GM23338 (cell line): ENCODE measurements at regions not wholly inside any gene's neighbourhood (a gene's known extent, or its start where the extent isn't known, plus 50 kb on each side); places are given as distances from the start of the nearest gene placed in this dataset.

Source experiments
- ATAC-seq: fragments of 200-7000 bp; cut with Tn5 transposase; 3 replicates; pipeline ENCODE4 v1.9.1; 2020
- DNase-seq: peaks from one replicate; pipeline ENCODE4 v3.0.0-alpha.2; 2015; ENCODE audit warnings: low spot score
- H2AFZ ChIP-seq: fragments of 200-600 bp; sonication (generic); 2 replicates; pipeline ENCODE4 v1.8.0; 2016; ENCODE audit warnings: antibody characterized with exemption, mild to moderate bottlenecking, moderate library complexity
- H3F3A ChIP-seq: fragments of 200-600 bp; sonication (generic); replicated peaks from 2 replicates; pipeline ENCODE4 v1.8.0; 2017; ENCODE audit warnings: antibody characterized with exemption, mixed run types, low read depth
- H3K27ac ChIP-seq: fragments of 200-600 bp; sonication (generic); 2 replicates; pipeline ENCODE4 v1.6.1; 2016; ENCODE audit warnings: low read depth
- H3K27me3 ChIP-seq: fragments of 200-600 bp; sonication (generic); 2 replicates; pipeline ENCODE4 v1.8.0; 2016; ENCODE audit warnings: mild to moderate bottlenecking, mixed run types, moderate library complexity; ENCODE audit not compliant: insufficient read depth
- H3K36me3 ChIP-seq: fragments of 200-600 bp; sonication (generic); 2 replicates; pipeline ENCODE4 v1.8.0; 2016; ENCODE audit warnings: mild to moderate bottlenecking; ENCODE audit not compliant: insufficient read depth
- H3K4me1 ChIP-seq: fragments of 200-600 bp; sonication (generic); 2 replicates; pipeline ENCODE4 v1.8.0; 2016; ENCODE audit warnings: mild to moderate bottlenecking, moderate library complexity; ENCODE audit not compliant: insufficient read depth
- H3K4me2 ChIP-seq: fragments of 200-600 bp; sonication (generic); 2 replicates; pipeline ENCODE4 v1.7.1; 2017; ENCODE audit warnings: mixed run types
- H3K4me3 ChIP-seq: fragments of 200-600 bp; sonication (generic); 2 replicates; pipeline ENCODE4 v1.6.1; 2016; ENCODE audit warnings: mixed run types
- H3K79me2 ChIP-seq: fragments of 200-600 bp; sonication (generic); replicated peaks from 2 replicates; pipeline ENCODE4 v1.8.0; 2017; ENCODE audit warnings: mild to moderate bottlenecking; ENCODE audit not compliant: insufficient read depth
- H3K9me2 ChIP-seq: fragments of 200-600 bp; sonication (generic); 2 replicates; pipeline ENCODE4 v1.8.0; 2017; ENCODE audit not compliant: insufficient read depth
- H4K20me1 ChIP-seq: fragments of 200-600 bp; sonication (generic); replicated peaks from 2 replicates; pipeline ENCODE4 v1.8.0; 2017; ENCODE audit warnings: mild to moderate bottlenecking; ENCODE audit not compliant: insufficient read depth
- H3K27ac Mint-ChIP-seq: 2 replicates; pipeline ENCODE4 v1.8.0; 2020; ENCODE audit warnings: inconsistent platforms, mild to moderate bottlenecking, moderate library complexity, mixed read lengths
- H3K27me3 Mint-ChIP-seq: 3 replicates; pipeline ENCODE4 v1.8.0; 2022; ENCODE audit warnings: low read depth, mild to moderate bottlenecking, moderate library complexity, mixed read lengths, inconsistent platforms; ENCODE audit not compliant: insufficient read depth, poor library complexity
- H3K36me3 Mint-ChIP-seq: 3 replicates; pipeline ENCODE4 v1.8.0; 2021; ENCODE audit warnings: low read depth, mild to moderate bottlenecking, inconsistent platforms, moderate library complexity, mixed read lengths
- H3K4me1 Mint-ChIP-seq: 3 replicates; pipeline ENCODE4 v1.8.0; 2020; ENCODE audit warnings: mild to moderate bottlenecking, inconsistent platforms, mixed read lengths
- H3K4me3 Mint-ChIP-seq: 3 replicates; pipeline ENCODE4 v1.8.0; 2021; ENCODE audit warnings: moderate library complexity, mild to moderate bottlenecking, inconsistent platforms, mixed read lengths
- H3K9me3 Mint-ChIP-seq: 3 replicates; pipeline ENCODE4 v1.8.0; 2020; ENCODE audit warnings: moderate library complexity, mild to moderate bottlenecking, inconsistent platforms, mixed read lengths
- CREB1 ChIP-seq: fragments of 250-450 bp; sonication (Bioruptor Pico); IDR thresholded peaks from 2 replicates; pipeline ENCODE4 v1.5.0; 2020; ENCODE audit warnings: low read depth, mild to moderate bottlenecking, moderate library complexity
- CTCF ChIP-seq, 2 experiments: fragments of 200-600 bp in 1 of 2; sonication (generic) in 1 of 2; conservative IDR thresholded peaks; 2 replicates each; pipeline versions ENCODE4 v1.5.1 to v1.6.1; 2016 to 2017; ENCODE audit warnings: antibody characterized with exemption in 2 of 2, low read depth in 2 of 2, mild to moderate bottlenecking in 2 of 2, moderate library complexity in 1 of 2
- ETS1 ChIP-seq: IDR thresholded peaks from 2 replicates; pipeline ENCODE4 v1.6.1; 2016; ENCODE audit warnings: antibody characterized with exemption
- EZH2 ChIP-seq: fragments of 200-600 bp; sonication (generic); IDR thresholded peaks from one replicate; pipeline ENCODE4 v1.8.0; 2017; ENCODE audit warnings: antibody characterized with exemption, mild to moderate bottlenecking, low read depth; ENCODE audit not compliant: unreplicated experiment
- EZH2phosphoT487 ChIP-seq: fragments of 200-600 bp; sonication (generic); IDR thresholded peaks from one replicate; pipeline ENCODE4 v1.8.1; 2018; ENCODE audit warnings: antibody characterized with exemption; ENCODE audit not compliant: unreplicated experiment
- JUNB ChIP-seq: IDR thresholded peaks from one replicate; pipeline ENCODE4 v1.6.1; 2016; ENCODE audit warnings: antibody characterized with exemption; ENCODE audit not compliant: unreplicated experiment
- NANOG ChIP-seq: IDR thresholded peaks from 2 replicates; pipeline ENCODE4 v1.6.1; 2016; ENCODE audit warnings: antibody characterized with exemption, borderline replicate concordance
- POLR2AphosphoS5 ChIP-seq: IDR thresholded peaks from 2 replicates; pipeline ENCODE4 v1.6.1; 2016; ENCODE audit warnings: antibody characterized with exemption, low read depth
- REST ChIP-seq: IDR thresholded peaks from one replicate; pipeline ENCODE4 v1.6.1; 2018; ENCODE audit warnings: antibody characterized with exemption; ENCODE audit not compliant: unreplicated experiment
- STAT1 ChIP-seq: IDR thresholded peaks from one replicate; pipeline ENCODE4 v1.6.1; 2016; ENCODE audit warnings: antibody characterized with exemption; ENCODE audit not compliant: unreplicated experiment
- ZNF114 ChIP-seq: fragments of 250-450 bp; sonication (Bioruptor Pico); IDR thresholded peaks from 2 replicates; pipeline ENCODE4 v1.5.0; 2020; ENCODE audit warnings: mild to moderate bottlenecking, moderate library complexity
- ZNF331 ChIP-seq: fragments of 250-450 bp; sonication (Bioruptor Pico); IDR thresholded peaks from 2 replicates; pipeline ENCODE4 v1.5.0; 2020; ENCODE audit warnings: low read depth, mild to moderate bottlenecking, moderate library complexity
- ZNF462 ChIP-seq: fragments of 250-450 bp; sonication (Bioruptor Pico); IDR thresholded peaks from 2 replicates; pipeline ENCODE4 v1.5.0; 2020; ENCODE audit warnings: mild to moderate bottlenecking, moderate library complexity

- H3K4me1 ChIP-seq, result no peaks in the 10 kb centered on the region
- Mint-ChIP-seq H3K9me3 (no peaks in the 10 kb centered on the region), H3K4me3 (no peak overlapping the region), H3K27ac (no peak overlapping the region; the same call in 1 of the 2 replicates), H3K4me1 (0 out of 3 replicates have a peak, but pooled peaks cover 2% of the 10 kb centered on the region), H3K27me3 (peaks cover 9% of the 10 kb centered on the region), H3K36me3 (peaks cover 35% of the 10 kb centered on the region)
- no peak overlapping the region for H3K4me3 ChIP-seq
- H2AFZ ChIP-seq, result no peak overlapping the region
- TF ChIP-seq REST (no peak), POLR2AphosphoS5 (no peak), ZNF114 (no peak), CTCF (conservative IDR thresholded peaks at IDR 0.05; ENCODE audit: low read depth in 2 of 2) (no peak), NANOG (no peak), STAT1 (no peak), EZH2phosphoT487 (no peak), CREB1 (CRISPR knock-in tag) (no peak), EZH2 (no peak), JUNB (no peak), ZNF331 (CRISPR knock-in tag) (no peak), ZNF462 (CRISPR knock-in tag) (no peak), ETS1 (no peak)
- H3K9me2 ChIP-seq, result no peaks in the 10 kb centered on the region
- no peak overlapping the region for H3K27ac ChIP-seq
- H4K20me1 ChIP-seq, result peaks cover 6% of the 10 kb centered on the region
- H3F3A ChIP-seq, result no peaks in the 10 kb centered on the region; the same call in 1 of the 2 replicates
- peaks cover 14% of the 10 kb centered on the region for H3K79me2 ChIP-seq
- no peak overlapping the region for H3K4me2 ChIP-seq
- peaks cover 12% of the 10 kb centered on the region; the same call in 1 of the 2 replicates for H3K36me3 ChIP-seq
- ATAC-seq (no peak), DNase-seq (no peak)
- H3K27me3 ChIP-seq, result no peaks in the 10 kb centered on the region
These were observed 123.9 kb downstream of the RFLNA start for GRCh38 chr12:124418791-124419190.
